Medulla oblongata (tissue), 1 donor: ENCODE measurements at regions not wholly inside any gene's neighbourhood (a gene's known extent, or its start where the extent isn't known, plus 50 kb on each side); places are given as distances from the start of the nearest gene placed in this dataset.
"Not testable (repeated sequence)": the region's sequence is repeated elsewhere in the genome, so short reads cannot be mapped to it uniquely, and the experiment has no call there.

Source experiments
- DNase-seq: peaks from one replicate; pipeline ENCODE4 v3.0.0-alpha.2; 2015; ENCODE audit errors: extremely low spot score

DNA sequence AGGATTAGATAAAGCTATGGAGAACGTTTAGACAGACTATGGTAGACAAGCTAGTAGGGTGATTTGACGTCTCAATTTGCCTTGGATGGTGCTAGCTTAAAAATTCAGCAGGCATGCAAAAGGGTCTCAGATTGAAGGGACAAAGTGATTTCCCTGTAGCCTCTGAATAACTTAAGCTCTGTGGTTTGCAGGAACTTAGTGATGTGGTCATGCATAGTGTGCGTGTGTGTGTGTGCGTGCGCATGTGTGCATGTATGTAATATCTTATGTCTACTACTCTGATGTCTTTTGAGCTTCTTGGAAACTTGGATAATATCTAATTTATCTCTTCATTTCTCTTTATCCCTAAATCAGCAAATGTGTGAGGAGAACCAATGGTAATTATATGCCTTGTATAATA, 183.6 kb upstream of the TNC start:
- DNase-seq = no peak

GRCh38 chr9:115305543-115305942, 187.6 kb upstream of the TNC start:
- no peak for DNase-seq

DNA sequence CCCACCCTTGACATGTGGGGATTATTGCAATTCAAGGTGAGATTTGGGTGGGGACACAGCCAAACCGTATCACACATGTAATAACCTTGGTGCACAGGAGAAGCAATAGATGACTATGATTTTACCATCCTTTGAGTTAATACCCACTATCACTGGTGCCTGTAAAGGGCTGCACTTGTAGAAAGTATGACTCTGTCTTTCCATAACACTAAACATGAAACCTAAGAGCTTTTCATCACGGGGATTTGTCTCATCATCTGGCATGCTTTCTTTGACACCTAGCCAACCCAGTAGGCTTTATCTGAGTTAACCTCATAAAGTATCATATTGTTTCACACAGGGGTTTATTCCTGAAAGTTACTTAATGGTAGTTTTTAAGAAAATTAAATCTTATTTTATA, 188.9 kb upstream of the TNC start:
- DNase-seq = no peak

DNA sequence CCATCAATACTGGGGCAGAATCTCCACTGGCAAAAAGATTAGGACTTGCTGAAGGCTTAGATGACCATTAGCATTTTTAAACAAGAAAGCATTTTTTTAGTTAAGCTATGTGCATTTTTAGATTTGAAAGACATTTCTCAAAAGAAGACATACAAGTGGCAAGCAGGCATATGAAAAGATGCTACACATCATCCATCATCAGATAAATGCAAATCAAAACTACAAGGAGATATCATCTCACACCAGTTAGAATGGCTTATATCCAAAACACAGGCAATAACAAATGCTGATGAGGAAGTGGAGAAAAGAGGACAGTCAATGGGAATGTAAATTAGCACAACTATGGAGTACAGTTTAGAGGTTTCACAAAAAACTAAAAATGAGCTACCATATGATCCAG, 195.6 kb upstream of the TNC start:
- no peak for DNase-seq

DNA sequence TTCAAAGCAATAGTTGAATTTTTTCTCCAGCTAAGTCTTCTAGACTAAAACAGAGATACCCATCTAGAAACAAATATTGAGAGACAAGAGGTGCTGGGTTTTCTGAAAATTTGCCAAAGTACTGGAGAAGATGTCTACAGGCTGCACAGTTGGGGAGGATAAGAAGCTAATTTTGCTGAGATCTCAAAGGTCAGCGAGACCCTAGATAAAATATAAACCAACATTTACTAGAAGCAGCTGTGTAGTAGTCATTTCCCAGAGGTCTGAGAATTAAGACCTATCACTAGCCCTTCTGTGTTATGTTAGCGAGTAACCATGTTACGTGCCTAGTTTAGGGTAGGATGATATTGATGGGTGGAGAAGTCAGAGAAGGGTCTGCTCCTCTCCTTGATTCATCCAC, 208.5 kb upstream of the TNC start:
- DNase-seq = no peak

GRCh38 chr9:115327436-115328122, 209.6 kb upstream of the TNC start:
- no peak for DNase-seq

DNA sequence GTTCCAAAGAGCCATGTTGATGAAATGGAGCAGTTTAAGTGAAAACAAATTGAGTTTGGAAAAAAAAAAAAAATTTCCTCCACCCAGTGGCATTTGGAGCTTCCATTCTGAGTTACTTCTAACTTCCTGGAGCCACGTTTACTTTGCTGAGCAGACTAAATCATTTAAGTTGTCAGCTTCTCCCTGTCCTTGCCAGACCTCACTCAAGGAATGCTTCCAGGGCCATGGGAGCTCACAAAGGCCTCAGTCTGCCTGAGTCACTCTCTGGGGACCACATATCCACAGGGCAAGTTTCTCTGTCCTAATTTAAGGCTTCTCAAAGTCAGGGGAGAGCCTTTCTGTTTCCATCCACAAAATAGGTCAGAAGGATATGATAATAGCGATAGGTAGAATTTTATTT, 210.3 kb upstream of the TNC start:
- peak; percentile 32 for DNase-seq

GRCh38 chr9:115328677-115329076, 210.7 kb upstream of the TNC start:
- DNase-seq = no peak

- DNase-seq = peak; percentile 11
Observed at GRCh38 chr9:115333277-115334070, 215.5 kb upstream of the TNC start.

GRCh38 chr9:115335439-115335838, 217.5 kb upstream of the TNC start:
- no peak for DNase-seq

GRCh38 chr9:115340314-115340713, 222.4 kb upstream of the TNC start:
- DNase-seq = no peak

GRCh38 chr9:115341426-115341825, 223.5 kb upstream of the TNC start:
- no peak for DNase-seq

GRCh38 chr9:115347776-115348175, 229.8 kb upstream of the TNC start:
- not testable (repeated sequence) for DNase-seq

GRCh38 chr9:115348936-115349335, 231.0 kb upstream of the TNC start:
- DNase-seq = not testable (repeated sequence)

DNA sequence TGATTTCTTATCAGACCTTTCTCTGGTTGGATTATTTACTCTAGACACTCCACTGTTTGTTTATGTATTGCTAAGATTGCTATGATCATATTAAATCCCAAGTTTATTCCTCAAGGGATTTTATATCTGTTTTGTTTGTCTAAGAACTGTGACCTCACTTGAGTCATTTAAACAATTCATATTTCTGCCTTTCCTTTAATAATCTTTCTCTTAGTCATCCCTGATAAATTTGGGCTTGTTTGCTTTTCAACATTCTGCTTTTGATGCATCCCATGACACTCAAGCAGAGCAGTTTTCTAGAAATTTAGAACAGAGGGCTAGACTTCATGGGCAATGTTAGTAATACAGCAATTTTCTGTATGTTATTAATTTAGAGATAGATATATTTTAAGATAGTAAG, 231.6 kb upstream of the TNC start:
- DNase-seq = no peak

- DNase-seq = no peak
Observed at GRCh38 chr9:115350548-115350947, 232.6 kb upstream of the TNC start.

- DNase-seq = no peak
Observed at GRCh38 chr9:115353681-115354080, 235.7 kb upstream of the TNC start.

DNA sequence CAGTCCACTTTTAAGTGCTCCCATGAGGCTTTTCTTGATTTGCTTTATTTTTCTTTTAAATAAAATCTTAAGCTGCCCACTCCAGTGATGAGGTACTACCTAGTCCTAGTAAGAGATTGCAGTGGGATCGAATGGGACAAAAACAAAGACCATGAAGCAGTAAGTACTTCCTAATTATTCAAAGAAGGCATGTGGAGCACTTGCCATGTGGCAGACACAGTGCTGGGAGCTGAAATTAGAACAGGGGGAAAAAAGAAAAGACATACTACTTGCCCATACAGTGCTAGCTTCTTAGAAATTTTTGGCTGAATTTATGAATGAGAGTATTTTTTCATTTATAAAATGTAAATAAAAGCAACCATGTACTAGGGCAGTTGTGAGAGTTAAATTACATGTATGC, 239.9 kb upstream of the TNC start:
- DNase-seq = no peak

DNA sequence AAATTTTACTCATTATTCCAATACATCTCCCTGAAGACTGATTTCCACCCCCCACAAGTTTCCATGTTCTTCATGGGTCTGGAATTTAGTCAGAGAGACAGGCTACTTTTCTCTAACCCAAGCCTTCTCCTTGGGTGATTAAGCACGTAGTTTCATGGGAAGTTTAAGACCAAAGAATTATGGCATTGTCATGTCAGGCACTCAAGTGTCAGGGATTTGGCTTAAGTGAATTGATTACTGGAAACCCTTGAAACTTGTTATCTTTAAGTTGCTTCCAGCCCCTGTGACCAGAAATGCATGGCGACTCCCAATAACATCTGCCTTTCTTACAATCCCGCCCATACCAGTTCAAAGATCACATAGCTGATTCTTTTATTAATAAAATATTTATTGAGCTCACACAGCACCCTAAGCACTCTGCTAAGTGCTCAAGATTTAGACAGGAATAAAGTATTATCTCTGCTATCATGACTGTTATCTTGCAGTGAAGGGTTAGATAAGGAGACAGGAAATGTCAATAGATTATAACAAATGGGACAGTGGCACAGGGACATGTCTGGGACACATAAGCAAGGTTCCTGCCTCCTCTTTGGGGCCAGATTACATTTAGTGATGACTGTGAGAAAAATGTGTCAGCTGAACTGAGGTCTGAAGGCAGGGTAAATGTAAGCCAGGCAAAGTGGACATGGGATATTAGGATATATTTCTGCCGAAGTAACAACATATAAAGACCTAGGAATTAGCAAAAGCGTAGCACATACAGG, 241.2 kb upstream of the TNC start:
- DNase-seq = no peak

GRCh38 chr9:115360122-115360521, 242.2 kb upstream of the TNC start:
- no peak for DNase-seq

DNA sequence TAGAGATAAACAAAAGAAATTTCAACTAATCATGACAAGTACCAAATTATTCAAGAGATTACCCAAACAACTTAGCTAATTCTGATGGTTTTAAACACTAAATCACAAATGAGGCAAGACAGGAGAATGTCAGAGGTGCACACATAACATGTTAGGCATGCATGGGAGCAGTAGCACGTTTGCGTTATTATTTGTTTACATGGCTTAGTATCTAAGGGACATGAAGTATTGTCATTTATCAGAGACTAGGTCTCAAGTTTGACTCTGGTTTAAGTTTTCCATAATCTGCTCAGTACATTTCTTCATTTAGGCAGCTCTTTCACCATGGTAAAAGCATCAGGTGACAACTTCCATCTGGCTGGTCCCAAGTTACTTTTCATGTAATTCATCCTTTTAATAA, 244.1 kb upstream of the TNC start:
- no peak for DNase-seq

DNA sequence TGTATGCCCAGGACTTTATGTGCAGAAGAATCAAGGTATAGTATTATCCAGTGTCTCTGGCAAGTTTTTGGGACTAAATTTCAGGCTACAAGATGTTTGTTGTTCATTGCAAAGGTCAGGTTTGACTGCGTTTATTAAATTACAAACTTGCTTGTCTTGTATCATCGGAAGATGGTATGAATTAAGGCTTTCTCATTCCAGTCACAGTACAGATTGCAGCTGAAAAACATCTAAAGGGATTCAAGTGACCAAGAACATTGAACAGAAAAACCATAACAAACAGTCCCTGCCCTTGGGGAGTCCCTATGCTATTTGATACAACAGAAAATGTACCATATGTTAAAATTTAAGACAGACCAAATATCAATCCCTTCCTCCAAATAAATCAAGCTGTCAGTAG, 244.7 kb upstream of the TNC start:
- no peak for DNase-seq

DNA sequence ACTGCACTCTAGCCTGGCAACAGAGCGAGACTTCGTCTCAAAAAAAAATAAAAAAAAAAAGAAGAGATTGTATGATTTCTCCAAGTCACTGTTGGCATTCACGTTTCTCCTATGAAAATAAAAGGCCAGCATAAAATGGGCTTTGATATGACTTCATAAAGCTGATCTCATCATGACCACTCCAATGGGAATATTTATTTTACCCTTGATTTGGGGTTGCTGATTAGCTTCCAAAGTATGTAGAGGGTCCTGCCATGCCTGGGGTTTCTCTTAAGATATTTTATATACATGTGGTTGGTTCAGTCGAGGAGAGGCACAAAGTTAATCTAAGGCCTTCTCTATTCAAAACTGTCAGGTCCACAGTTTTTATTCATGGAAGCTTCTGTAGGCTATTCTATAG, 247.0 kb upstream of the TNC start:
- DNase-seq = no peak
